Activated CD8-positive, alpha-beta memory T cell treated with anti-CD3 and anti-CD28 coated beads, Interleukin-2, amount 10 ng/mL, durations not matched to agents 7 days and 5 days (primary cell): ENCODE measurements at regions not wholly inside any gene's neighbourhood (a gene's known extent, or its start where the extent isn't known, plus 50 kb on each side); places are given as distances from the start of the nearest gene placed in this dataset.

Experiments
- ATAC-seq: fragments of 150-1000 bp; cut with Tn5 transposase; one replicate; pipeline ENCODE4 v1.10.0; 2021; ENCODE audit warnings: moderate library complexity
- CTCF ChIA-PET: fragments of 350-600 bp; sonication (Branson Sonifier 250); formaldehyde crosslinking; loops from one replicate; lab custom pipeline; 2021; ENCODE audit warnings: antibody characterized with exemption; lab: Charles Lee
- DNase-seq: peaks from one replicate; pipeline ENCODE4 v3.0.0-alpha.2; 2020
- H3K27ac Mint-ChIP-seq: one replicate; pipeline ENCODE4 v1.8.0; 2021; ENCODE audit warnings: mild to moderate bottlenecking, mixed read lengths
- H3K27me3 Mint-ChIP-seq: one replicate; pipeline ENCODE4 v1.8.0; 2021; ENCODE audit warnings: mixed read lengths
- H3K36me3 Mint-ChIP-seq: one replicate; pipeline ENCODE4 v1.8.0; 2021; ENCODE audit warnings: mild to moderate bottlenecking, mixed read lengths
- H3K4me1 Mint-ChIP-seq: one replicate; pipeline ENCODE4 v1.8.0; 2021; ENCODE audit warnings: mixed read lengths
- H3K4me3 Mint-ChIP-seq: one replicate; pipeline ENCODE4 v1.8.0; 2021; ENCODE audit warnings: mild to moderate bottlenecking, moderate library complexity, mixed read lengths
- H3K9me3 Mint-ChIP-seq: one replicate; pipeline ENCODE4 v1.8.0; 2022; ENCODE audit warnings: low read depth, mixed read lengths

- Mint-ChIP-seq H3K27ac (no peak overlapping the region), H3K36me3 (peaks cover under 1% of the 10 kb centered on the region), H3K4me3 (no peak overlapping the region), H3K4me1 (no peaks in the 10 kb centered on the region), H3K9me3 (no peaks in the 10 kb centered on the region), H3K27me3 (peaks cover 19% of the 10 kb centered on the region)
- ATAC-seq (no peak), DNase-seq (no peak)
- CTCF ChIA-PET: no interaction called here
Observed at GRCh38 chr1:184298440-184299405, 88.1 kb upstream of the C1orf21 start.

GRCh38 chr1:184299406-184299790 is 87.4 kb upstream of the C1orf21 start:
- no peak overlapping the region for H3K27ac Mint-ChIP-seq
- CTCF ChIA-PET: no interaction called here
- no peak overlapping the region for H3K4me3 Mint-ChIP-seq
- H3K27me3 Mint-ChIP-seq: peaks cover 21% of the 10 kb centered on the region
- no peak for DNase-seq
- ATAC-seq: no peak
- peaks cover 2% of the 10 kb centered on the region for H3K36me3 Mint-ChIP-seq
- H3K9me3 Mint-ChIP-seq: no peaks in the 10 kb centered on the region
- no peaks in the 10 kb centered on the region for H3K4me1 Mint-ChIP-seq

GRCh38 chr1:184299796-184300195 is 87.0 kb upstream of the C1orf21 start:
- CTCF ChIA-PET: no interaction called here
- no peaks in the 10 kb centered on the region for H3K9me3 Mint-ChIP-seq
- DNase-seq: no peak
- H3K4me1 Mint-ChIP-seq: no peaks in the 10 kb centered on the region
- no peak for ATAC-seq
- H3K4me3 Mint-ChIP-seq: no peak overlapping the region
- peaks cover 24% of the 10 kb centered on the region for H3K27me3 Mint-ChIP-seq
- H3K27ac Mint-ChIP-seq: no peak overlapping the region
- peaks cover 2% of the 10 kb centered on the region for H3K36me3 Mint-ChIP-seq

- CTCF ChIA-PET: no interaction called here
- H3K9me3 Mint-ChIP-seq: no peaks in the 10 kb centered on the region
- DNase-seq (no peak), ATAC-seq (no peak)
- H3K4me3 Mint-ChIP-seq: no peak overlapping the region
- H3K27ac Mint-ChIP-seq: no peak overlapping the region
- H3K27me3 Mint-ChIP-seq: peaks cover 24% of the 10 kb centered on the region
- peaks cover 2% of the 10 kb centered on the region for H3K36me3 Mint-ChIP-seq
- no peaks in the 10 kb centered on the region for H3K4me1 Mint-ChIP-seq
Observed at GRCh38 chr1:184300446-184300845, 86.4 kb upstream of the C1orf21 start.

DNA sequence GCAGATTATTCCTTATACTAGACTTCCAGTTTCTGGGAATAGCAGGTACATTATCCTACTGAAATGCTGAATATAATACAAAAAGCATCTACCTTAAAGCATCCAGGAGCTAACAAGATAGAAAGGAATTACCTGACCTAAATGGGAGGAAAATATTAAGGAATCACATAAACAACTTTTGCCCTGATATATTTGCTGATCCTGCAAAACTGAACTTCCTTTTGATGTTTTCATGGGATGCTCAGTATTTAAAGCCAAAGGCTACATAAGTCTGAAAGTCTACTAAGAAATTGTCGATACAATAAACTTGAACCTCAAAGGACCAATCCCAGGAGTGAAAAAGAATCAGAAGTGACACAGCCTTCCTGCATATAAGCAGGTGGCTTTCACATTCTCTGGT is 85.6 kb upstream of the C1orf21 start:
- peaks cover 30% of the 10 kb centered on the region for H3K27me3 Mint-ChIP-seq
- peaks cover 2% of the 10 kb centered on the region for H3K9me3 Mint-ChIP-seq
- H3K4me3 Mint-ChIP-seq: no peak overlapping the region
- CTCF ChIA-PET: no interaction called here
- H3K27ac Mint-ChIP-seq: no peak overlapping the region
- no peaks in the 10 kb centered on the region for H3K4me1 Mint-ChIP-seq
- ATAC-seq: no peak
- peaks cover 2% of the 10 kb centered on the region for H3K36me3 Mint-ChIP-seq
- no peak for DNase-seq

DNA sequence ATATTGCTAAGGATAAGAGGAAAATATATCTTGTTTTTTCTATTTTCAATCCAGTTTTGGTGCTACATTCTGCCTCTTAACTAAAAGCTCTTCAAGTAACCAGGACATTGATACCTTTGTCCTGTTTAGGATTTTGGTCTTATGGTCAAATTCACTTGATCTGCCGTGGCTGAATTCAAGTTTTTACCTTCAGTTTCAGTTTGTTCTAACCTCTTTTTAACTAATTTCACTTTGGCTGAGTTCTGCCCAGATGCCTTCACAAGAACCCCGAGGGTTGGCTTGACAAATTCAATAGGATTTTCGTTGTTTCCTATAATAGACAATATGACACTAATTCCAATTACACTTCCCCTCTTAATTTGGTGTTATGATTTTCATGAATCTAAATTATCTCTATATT is 84.5 kb upstream of the C1orf21 start:
- no peak for ATAC-seq
- no peak overlapping the region for H3K27ac Mint-ChIP-seq
- peaks cover 2% of the 10 kb centered on the region for H3K9me3 Mint-ChIP-seq
- DNase-seq: no peak
- H3K4me3 Mint-ChIP-seq: no peak overlapping the region
- peaks cover 25% of the 10 kb centered on the region for H3K27me3 Mint-ChIP-seq
- H3K4me1 Mint-ChIP-seq: no peaks in the 10 kb centered on the region
- H3K36me3 Mint-ChIP-seq: peaks cover 2% of the 10 kb centered on the region
- CTCF ChIA-PET: no interaction called here

DNA sequence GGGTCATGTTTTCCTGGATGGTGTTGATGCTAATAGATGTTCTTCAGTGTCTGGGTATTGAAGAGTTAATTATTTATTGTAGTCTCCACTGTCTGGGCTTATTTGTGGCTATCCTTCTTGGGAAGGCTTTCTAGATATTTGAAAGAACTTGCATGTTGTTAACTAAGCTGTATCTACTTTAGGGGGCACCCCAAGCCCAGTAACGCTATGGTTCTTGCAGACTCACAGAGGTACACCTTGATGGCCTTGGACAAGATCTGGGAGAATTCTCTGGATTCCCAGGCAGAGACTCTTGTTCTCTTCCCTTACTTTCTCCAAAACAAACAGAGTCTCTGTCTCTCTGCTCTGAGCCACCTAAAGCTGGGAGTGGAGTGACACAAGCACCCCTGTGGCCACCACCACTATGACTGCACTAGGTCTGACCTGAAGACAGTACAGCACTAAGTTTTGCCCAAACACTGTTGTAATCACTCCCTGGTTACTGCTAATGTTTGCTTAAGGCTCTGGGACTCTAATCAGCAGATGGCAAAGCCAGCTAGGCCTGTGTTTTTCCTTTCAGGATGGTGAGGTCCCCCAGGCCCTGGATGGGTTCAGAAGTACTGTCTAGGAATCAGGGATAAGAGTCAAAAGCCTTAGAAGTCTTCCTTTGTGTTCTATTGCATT is 76.5 kb upstream of the C1orf21 start:
- Mint-ChIP-seq H3K27me3 (peaks cover 23% of the 10 kb centered on the region), H3K4me3 (no peak overlapping the region), H3K4me1 (no peaks in the 10 kb centered on the region), H3K9me3 (peaks cover 2% of the 10 kb centered on the region), H3K36me3 (no peaks in the 10 kb centered on the region), H3K27ac (no peak overlapping the region)
- DNase-seq (no peak), ATAC-seq (no peak)
- CTCF ChIA-PET: no interaction called here

GRCh38 chr1:184311580-184311979 is 75.2 kb upstream of the C1orf21 start:
- Mint-ChIP-seq H3K9me3 (no peaks in the 10 kb centered on the region), H3K27me3 (peaks cover 25% of the 10 kb centered on the region), H3K4me1 (no peaks in the 10 kb centered on the region), H3K27ac (no peak overlapping the region), H3K4me3 (no peak overlapping the region), H3K36me3 (no peaks in the 10 kb centered on the region)
- DNase-seq: no peak
- CTCF ChIA-PET: no interaction called here
- no peak for ATAC-seq

- CTCF ChIA-PET: no interaction called here
- H3K9me3 Mint-ChIP-seq: no peaks in the 10 kb centered on the region
Observed at GRCh38 chr1:184315254-184315653, 71.6 kb upstream of the C1orf21 start.

GRCh38 chr1:184319879-184320278 is 67.0 kb upstream of the C1orf21 start:
- CTCF ChIA-PET: no interaction called here
- no peak for DNase-seq
- ATAC-seq: no peak
- no peaks in the 10 kb centered on the region for H3K4me1 Mint-ChIP-seq
- H3K4me3 Mint-ChIP-seq: no peak overlapping the region
- peaks cover 19% of the 10 kb centered on the region for H3K27me3 Mint-ChIP-seq
- H3K27ac Mint-ChIP-seq: no peak overlapping the region
- no peaks in the 10 kb centered on the region for H3K36me3 Mint-ChIP-seq
- H3K9me3 Mint-ChIP-seq: no peaks in the 10 kb centered on the region

More at GRCh38 chr1:184315254-184315653, 71.6 kb upstream of the C1orf21 start:
- H3K4me1 Mint-ChIP-seq: no peaks in the 10 kb centered on the region
- H3K27ac Mint-ChIP-seq: no peak overlapping the region
- ATAC-seq (no peak), DNase-seq (no peak)
- H3K27me3 Mint-ChIP-seq: peaks cover 28% of the 10 kb centered on the region
- no peaks in the 10 kb centered on the region for H3K36me3 Mint-ChIP-seq
- no peak overlapping the region for H3K4me3 Mint-ChIP-seq

GRCh38 chr1:184322253-184322652 is 64.6 kb upstream of the C1orf21 start:
- no peak overlapping the region for H3K27ac Mint-ChIP-seq
- CTCF ChIA-PET: no interaction called here

DNA sequence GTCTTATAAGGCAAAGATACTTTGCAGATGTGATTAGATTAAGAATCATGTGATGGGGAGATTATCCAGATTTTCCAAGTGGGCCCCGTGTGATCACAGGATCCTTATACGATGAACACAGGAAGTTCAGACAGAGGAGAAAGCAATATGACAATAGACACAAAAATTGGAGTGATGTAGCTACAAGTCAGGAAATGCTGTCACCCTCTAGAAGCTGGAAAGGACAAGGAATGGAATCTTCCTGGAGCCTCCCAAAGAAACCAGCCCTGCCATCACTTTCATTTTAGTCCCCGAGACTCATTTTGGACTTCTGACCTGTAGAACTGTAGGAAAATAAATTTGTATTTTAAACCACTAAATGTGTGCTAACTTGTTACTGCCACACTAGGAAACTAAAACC is 61.9 kb upstream of the C1orf21 start:
- no peak for DNase-seq
- no peaks in the 10 kb centered on the region for H3K36me3 Mint-ChIP-seq
- CTCF ChIA-PET: no interaction called here

More at GRCh38 chr1:184322253-184322652, 64.6 kb upstream of the C1orf21 start:
- no peaks in the 10 kb centered on the region for H3K36me3 Mint-ChIP-seq
- H3K4me3 Mint-ChIP-seq: no peak overlapping the region
- no peaks in the 10 kb centered on the region for H3K4me1 Mint-ChIP-seq
- no peaks in the 10 kb centered on the region for H3K9me3 Mint-ChIP-seq
- DNase-seq (no peak), ATAC-seq (no peak)
- H3K27me3 Mint-ChIP-seq: peaks cover 4% of the 10 kb centered on the region

GRCh38 chr1:184326278-184326677 is 60.6 kb upstream of the C1orf21 start:
- H3K36me3 Mint-ChIP-seq: no peaks in the 10 kb centered on the region
- no peak for DNase-seq
- H3K4me1 Mint-ChIP-seq: peaks cover 10% of the 10 kb centered on the region
- CTCF ChIA-PET: no interaction called here
- H3K27me3 Mint-ChIP-seq: peaks cover 15% of the 10 kb centered on the region
- H3K4me3 Mint-ChIP-seq: no peak overlapping the region
- no peak overlapping the region for H3K27ac Mint-ChIP-seq
- H3K9me3 Mint-ChIP-seq: no peaks in the 10 kb centered on the region
- no peak for ATAC-seq

More for the DNA sequence above, 61.9 kb upstream of the C1orf21 start:
- Mint-ChIP-seq H3K27ac (no peak overlapping the region), H3K9me3 (no peaks in the 10 kb centered on the region), H3K4me1 (peaks cover 10% of the 10 kb centered on the region), H3K27me3 (peaks cover 8% of the 10 kb centered on the region), H3K4me3 (no peak overlapping the region)
- ATAC-seq: no peak
